GM19351 (cell line): ENCODE measurements at regions not wholly inside any gene's neighbourhood (a gene's known extent, or its start where the extent isn't known, plus 50 kb on each side); places are given as distances from the start of the nearest gene placed in this dataset.
"Not testable (repeated sequence)": the region's sequence is repeated elsewhere in the genome, so short reads cannot be mapped to it uniquely, and the experiment has no call there.

Experiments used
- ATAC-seq: cut with Tn5 transposase; IDR thresholded peaks from one replicate; pipeline ENCODE4 v1.9.1; 2021; ENCODE audit warnings: mild to moderate bottlenecking, moderate library complexity; ENCODE audit not compliant: unreplicated experiment

- no peak for ATAC-seq
Observed at GRCh38 chr1:114270282-114270681, 116.6 kb upstream of the SYT6 start.

GRCh38 chr1:114269539-114269938 lies 115.9 kb upstream of the SYT6 start:
- no peak for ATAC-seq

DNA sequence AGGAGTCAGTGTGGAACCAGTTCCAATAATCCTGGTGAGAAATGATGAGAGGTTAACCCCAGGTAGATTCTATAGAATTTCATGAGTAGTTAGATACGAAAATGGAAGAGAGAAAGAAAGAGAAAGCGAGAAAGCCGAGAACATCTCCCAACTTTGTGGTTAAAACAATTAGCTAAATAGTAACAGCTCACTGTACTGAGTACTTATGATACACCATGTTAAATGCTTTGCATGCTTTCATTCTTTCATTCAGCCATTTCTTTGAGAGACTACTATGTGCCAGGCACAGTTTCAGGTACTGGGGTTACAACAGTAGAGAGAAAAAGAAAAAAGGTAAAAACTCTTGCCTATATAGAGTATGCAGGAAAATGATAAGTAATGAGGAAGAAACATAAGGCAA lies 109.7 kb upstream of the SYT6 start:
- peak; percentile 83 for ATAC-seq

GRCh38 chr1:114262337-114262736 lies 108.7 kb upstream of the SYT6 start:
- no peak for ATAC-seq

GRCh38 chr1:114260805-114261484 lies 107.3 kb upstream of the SYT6 start:
- no peak for ATAC-seq

DNA sequence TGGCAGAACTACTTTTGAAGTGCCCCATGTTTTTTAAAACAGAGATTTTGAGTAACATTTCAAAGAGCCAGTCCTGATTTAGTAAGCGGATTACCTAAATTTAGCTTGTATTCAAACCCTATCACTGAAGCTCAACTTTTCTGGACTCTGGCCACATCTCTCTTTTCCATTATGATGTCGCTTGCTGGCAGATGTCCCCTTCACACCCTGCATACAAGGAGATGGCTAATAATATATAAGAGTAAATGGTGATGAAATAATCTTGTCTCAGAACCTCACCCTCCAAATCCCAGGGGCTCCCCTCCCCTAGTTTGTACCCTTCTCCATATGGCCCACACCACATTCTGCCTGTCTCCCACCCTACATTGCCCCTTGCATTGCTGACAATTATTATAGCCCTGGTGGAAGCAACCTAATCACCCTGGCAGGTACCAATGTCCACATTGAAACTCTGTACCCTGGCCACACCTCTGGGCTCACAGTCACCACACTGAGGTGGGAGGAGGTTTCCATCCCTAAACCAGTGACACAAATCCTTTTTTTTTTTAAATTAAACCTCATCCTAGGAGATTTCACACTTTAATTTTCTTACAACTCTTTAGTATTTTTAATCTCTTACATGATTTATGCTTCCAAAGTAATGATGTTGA lies 106.0 kb upstream of the SYT6 start:
- no peak for ATAC-seq

- ATAC-seq = no peak
Observed at GRCh38 chr1:114258633-114259032, 105.0 kb upstream of the SYT6 start.

- no peak for ATAC-seq
Observed at GRCh38 chr1:114258074-114258473, 104.4 kb upstream of the SYT6 start.

- ATAC-seq = no peak
Observed at GRCh38 chr1:114257554-114257953, 103.9 kb upstream of the SYT6 start.

- no peak for ATAC-seq
Observed at GRCh38 chr1:114253900-114254299, 100.2 kb upstream of the SYT6 start.

DNA sequence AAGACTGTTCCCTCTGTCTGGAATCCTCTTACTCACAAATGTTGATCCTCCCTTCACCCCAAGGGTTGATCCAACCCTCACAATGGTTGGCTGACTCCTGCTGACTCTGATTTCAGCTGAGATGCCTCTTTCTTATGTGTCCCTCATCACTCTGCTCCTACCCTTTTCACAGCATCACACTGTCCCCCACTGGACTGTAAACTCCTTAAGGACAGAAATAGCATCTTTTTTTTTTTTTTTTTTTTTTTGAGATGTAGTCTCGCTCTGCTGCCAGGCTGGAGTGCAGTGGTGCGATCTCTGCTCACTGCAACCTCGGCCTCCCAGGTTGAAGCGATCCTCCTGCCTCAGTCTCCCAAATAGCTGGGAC lies 97.9 kb upstream of the SYT6 start:
- no peak for ATAC-seq

DNA sequence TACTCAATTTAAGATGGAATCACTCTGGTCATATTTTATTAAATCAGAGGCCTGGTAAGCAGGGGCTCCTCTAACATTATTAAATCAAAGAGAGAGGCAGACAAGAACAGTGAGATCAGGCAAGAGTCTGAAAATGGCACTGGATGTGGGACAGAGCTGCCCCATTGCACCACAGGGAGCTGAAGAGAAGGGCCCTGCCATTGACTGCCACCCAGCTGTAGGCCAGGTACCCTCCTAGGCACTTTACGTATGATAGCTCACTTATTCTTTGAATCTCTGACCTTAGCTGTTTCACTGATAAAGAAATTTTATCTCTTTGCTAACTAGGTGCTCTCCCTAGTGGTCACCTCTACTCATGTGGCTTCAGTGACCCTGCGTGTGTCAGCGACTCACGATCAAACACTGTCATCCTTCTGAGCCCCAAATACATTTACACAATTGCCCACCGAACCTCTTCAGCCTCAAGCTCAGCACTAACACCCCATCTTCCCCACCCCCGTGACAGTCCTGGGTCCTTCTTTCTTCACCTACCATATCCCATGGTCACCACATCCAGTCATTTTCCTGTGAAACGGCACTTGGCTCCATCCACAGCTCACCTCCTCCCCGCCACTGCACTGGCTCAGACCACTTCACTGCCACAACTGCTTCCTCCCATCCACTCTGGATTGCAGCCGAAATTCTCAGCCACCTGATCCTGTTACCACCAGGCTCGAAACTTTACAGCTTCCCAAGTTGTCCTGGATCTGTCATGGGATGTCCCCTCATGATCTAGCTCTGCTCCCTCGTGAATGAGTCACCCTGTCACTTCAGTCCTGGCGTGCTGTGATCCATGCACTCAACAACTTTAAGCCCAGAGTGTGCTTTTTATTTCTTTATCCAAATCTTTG lies 97.3 kb upstream of the SYT6 start:
- ATAC-seq = no peak

DNA sequence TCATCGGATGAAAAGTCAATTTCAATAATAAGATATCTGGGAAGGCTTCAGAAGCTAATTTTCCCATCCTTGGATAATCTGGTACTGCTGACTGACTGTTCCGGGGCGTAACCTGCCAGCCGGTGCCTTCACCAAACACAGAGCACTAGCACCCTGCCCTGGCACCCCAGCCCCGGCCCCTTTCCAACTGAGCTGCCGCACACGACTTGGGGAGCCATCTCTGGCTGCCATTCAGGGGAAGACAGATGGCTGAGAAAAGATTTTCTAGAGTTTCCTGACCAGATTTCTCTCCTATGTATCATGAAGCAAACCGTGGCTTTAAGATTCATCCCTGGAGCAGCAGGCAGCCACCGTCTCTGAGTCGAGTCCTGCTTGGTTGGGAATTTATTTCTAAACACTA lies 96.0 kb upstream of the SYT6 start:
- ATAC-seq = no peak

GRCh38 chr1:114248162-114248561 lies 94.5 kb upstream of the SYT6 start:
- no peak for ATAC-seq

GRCh38 chr1:114242531-114243210 lies 89.0 kb upstream of the SYT6 start:
- not testable (repeated sequence) for ATAC-seq

DNA sequence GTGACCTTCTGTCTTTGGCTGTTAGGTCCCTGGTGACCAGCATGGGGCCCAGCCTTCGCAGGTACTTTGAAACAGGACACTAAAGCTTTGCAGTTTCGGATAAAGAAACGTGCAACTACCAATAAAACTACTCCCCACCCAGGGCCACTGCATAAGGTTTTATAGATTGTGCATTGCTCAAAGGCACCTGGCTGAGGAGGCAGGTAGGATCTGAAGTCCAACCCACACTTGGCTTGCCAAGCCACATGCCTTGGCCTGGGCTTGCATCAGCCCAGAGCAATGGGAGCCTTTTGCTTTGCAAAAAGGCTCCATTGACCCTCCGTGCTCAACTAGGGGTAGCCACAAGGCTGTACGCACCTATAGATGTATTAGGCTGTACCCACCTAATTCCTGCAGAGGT lies 84.4 kb upstream of the SYT6 start:
- no peak for ATAC-seq

DNA sequence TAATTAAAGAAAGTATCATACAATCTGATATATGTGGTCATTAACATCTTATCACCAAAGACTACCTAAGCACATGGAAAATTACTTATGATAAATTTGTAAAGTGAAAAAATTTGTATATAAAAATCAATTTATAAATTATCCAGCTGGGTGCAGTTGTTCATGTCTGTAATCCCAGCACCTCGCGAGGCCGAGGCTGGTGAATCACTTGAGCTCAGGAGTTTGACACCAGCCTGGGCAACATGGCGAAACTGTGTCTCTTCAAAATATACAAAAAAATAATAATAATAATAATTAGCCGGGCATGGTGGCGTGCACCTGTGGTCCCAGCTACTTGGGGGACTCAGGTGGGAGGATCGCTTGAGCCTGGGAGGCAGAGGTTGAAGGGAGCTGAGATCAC lies 82.8 kb upstream of the SYT6 start:
- no peak for ATAC-seq

- no peak for ATAC-seq
Observed at GRCh38 chr1:114235960-114236359, 82.3 kb upstream of the SYT6 start.

GRCh38 chr1:114235281-114235680 lies 81.6 kb upstream of the SYT6 start:
- no peak for ATAC-seq

DNA sequence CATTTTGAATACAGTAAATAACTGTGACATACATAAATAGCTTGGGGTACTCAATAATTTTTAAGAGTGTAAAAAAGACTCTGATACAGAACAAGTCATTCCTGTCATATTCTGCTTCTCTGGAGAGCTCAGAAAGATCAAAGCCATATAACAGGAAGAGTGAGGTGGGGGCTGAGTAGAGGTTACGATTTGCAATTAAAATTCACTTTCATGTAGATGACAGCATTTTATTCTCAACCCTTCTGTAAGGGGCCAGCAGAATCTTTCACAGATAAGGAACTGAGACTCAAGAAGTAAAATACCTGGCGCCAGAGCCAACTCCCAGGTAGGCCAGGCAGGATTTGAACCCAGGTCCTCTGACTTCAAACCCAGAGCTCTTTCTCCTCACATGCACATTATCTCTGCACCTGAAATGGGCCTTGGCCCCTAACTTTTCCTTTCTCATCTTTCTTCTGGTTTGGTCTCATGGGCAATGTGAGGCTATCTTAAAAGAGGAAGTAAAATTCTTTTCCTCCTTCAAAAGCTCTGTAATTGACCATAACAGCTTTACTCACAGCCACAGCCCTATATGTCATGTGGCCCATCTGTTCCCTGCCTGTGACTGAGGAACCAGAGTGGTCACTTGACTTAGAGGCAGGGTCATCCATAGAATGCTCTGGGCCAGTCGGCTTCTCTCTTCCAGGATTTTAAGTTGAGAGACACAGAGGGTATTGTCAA lies 80.9 kb upstream of the SYT6 start:
- peak; percentile 94 for ATAC-seq

- no peak for ATAC-seq
Observed at GRCh38 chr1:114232691-114233090, 79.0 kb upstream of the SYT6 start.
